NCI-H774 (cell line): ENCODE measurements at regions not wholly inside any gene's neighbourhood (a gene's known extent, or its start where the extent isn't known, plus 50 kb on each side); places are given as distances from the start of the nearest gene placed in this dataset.

ENCODE experiments used
- DNase-seq: peaks from one replicate; lab custom pipeline; 2025; lab: John Stamatoyannopoulos, UW

DNA sequence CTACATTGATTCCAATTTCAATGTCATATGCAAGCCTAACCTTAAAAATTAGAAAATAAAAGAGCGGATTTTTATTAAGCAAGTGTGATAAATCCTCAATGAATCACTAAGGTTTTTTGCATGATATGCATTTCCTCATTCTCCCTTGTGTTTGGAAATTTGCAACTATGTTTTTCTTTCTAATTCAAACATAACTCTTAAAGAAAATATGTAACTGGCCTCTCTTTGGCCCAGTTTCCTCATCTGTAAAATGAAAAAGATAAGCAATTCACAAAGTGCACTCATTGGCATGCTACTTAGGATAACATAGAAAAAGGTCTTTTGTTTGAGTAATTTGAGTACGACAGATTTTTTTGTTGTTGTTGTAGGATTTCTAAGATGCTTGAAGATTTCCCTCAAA is 295.5 kb downstream of the CDH11 start:
- no peak for DNase-seq

DNA sequence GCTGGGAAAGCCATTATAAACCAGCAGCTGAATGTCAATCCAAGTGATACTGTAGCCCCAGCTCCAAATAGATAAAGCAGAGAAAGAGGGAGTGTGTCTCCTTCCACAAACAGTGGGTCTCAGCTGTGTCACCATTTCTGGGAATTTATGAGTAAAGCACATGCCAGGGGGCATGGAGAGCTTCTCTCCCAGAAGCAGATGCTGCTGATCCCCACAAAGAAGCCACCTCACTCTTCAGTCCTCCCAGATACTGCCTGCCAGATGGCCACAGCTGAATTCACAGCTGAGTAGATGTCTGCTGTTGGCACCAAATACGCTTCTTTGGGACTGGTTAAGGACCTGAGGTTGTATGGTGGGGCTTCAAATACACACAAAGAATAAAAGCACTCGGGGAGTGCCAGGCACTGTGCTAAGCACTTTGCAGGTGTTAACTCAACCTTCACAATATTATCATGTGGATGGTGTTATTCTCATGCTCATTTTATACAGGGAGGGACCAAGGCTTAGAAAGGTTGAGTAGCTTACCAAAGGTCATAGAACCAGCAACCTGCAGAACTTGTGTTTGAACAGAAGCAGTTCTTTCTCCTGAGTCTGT is 298.3 kb downstream of the CDH11 start:
- no peak for DNase-seq

DNA sequence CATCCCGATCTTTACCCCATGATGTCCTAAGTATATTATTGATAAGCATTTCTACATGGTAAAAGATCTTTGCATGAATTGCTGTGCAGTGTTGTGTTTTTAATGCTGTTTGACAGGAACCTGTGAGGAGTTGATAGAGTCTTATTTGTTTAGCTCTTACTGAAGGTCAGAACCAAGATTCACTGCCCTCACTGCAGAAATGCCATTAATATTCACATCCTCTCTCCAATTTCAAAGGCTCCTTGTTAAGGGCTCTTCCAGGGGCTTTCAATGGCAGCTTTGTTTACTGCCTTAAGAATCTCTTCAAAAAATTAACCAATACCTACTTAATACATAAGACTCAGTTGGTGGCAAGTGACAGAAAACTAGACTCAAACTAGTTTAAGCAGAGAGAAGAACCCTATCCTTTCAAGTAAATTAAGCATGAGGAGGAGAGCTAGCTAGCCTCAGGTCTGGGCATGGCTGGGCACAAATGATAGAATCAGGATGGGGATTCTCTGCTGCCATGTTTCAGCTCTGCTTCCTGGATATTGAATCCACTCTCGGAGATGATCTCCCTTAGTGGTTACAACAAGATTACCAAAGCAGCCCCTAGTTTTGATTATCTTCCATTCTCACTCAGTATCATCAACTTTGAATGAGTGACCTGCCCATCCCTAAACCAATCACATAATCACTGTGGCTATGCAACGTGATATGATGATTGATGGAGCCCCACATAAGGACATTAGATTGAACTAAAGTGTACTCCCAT is 311.8 kb downstream of the CDH11 start:
- no peak for DNase-seq

DNA sequence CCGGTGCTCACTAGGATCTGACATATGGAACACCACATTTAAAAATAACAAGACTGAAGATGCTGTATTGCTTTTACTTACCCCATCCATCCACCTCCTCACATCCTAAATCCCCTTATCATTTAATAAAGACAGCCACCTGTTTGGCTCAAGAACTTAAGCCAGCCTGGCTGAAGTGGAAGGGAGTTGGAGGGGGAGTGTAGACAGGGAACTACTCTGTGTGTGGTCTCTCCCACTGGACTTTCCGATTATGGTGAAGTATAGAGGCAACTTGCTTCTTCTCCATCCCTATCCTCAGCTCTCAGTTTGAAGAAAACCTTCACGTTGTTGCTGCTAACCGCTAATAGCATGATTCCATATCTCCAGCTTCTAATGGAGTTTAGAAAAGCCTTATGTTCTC is 313.4 kb downstream of the CDH11 start:
- DNase-seq: no peak

DNA sequence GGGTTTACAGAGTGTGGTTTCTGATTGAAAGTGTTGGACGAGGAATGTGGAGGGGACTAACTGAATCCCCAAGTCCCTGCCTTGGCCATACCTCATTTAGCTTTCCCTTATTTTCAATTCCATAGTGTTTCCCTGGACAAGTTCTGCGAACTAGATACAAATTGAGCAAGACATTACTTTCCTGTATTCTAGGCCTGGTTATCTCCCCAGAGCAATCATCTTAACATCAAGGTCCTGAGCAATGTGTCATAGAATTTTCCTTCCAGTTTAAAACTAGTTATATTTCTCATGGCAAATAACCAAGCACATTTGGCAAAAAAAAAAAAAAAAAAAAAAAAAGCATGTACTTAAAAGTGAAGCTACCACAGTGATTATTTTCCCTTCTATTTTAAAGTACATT is 330.1 kb downstream of the CDH11 start:
- no peak for DNase-seq

DNA sequence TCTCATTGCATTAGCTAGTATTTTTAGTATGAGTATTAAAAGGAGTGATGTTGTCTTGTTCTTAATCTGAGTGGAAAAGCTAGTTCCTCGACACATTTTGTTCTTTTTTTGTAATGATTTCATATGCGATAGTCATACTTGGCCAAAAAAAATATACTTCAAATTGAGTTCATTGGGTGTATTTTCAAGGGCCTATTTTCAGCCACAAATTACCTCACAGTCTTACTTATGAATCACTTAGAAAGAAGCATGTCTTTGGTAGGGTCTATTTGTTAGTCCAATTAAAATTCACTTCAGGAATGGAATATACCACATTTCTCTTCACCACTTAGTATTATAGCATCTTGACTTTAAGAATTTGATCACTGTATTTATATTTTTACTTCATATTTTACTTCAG is 337.2 kb downstream of the CDH11 start:
- DNase-seq: no peak

DNA sequence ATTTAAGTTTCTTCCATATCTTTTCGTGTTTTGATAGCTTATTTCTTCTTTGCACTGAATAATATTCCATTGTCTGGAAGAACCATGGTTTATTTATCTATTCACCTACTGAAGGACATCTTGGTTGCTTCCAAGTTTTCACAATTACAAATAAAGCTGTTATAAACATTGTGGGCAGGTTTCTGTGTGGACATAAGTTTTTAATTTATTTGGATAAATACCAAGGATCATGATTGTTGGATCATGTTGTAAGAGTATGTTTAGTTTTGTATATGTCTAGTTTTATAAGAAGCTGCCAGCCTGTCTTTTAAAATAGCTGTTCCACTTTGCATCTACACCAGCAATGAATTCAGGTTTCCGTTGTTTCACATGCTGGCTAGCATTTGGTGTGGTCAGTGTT is 339.4 kb downstream of the CDH11 start:
- DNase-seq: no peak

DNA sequence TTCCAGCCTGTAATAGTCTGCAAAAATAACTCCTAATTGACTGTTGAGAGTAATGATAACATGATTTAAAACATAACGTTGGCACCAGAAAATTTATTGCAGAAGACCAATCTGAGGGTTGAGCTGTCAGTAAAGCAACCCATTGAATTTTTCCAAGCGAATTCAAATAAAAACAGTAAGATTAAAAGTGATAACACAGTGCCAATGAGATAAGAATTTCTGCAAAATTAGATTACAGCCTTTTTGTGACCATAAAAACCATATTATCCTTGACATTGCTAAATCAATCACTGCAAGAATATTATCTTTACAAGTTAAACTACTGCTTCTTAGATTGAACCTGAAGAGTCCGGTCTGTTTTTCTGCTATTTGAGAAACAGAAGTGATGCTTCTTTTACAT is 341.4 kb downstream of the CDH11 start:
- DNase-seq: no peak

DNA sequence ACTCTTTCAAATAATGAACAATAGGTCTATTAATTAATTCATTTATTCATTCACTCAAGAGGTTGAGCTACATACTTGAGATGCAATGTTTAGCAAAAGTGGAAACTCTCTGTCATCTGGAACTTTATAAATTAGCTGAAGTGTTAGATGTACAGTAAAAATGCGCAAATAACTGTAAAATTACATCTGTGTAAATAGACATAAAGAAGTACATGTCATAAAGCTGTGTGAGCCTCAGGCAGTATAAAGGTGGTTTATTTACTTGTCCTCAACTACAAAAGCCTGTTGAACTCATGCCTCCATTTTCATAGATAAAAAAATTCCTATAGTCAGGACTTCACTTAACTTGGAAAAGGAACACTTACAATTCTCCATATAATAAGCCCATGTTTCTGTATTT is 343.1 kb downstream of the CDH11 start:
- DNase-seq: no peak

DNA sequence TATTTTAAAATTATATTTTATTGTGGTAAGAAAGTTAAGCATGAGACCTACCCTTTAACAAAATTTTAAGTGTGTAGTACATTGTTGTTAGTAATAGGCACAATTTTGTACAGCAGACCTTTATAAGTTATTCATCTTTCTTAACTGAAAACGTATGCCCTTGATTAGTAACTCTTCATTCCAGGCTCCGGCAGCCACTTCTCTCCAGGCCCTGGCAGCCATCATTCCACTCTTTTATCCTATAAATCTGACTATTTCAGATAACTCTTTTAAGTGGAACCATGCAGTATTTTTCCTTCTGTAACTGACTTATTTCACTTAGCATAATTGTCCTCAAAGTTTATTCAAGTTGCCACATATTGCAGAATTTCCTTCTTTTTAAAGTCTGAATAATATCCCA is 348.2 kb downstream of the CDH11 start:
- DNase-seq: no peak

DNA sequence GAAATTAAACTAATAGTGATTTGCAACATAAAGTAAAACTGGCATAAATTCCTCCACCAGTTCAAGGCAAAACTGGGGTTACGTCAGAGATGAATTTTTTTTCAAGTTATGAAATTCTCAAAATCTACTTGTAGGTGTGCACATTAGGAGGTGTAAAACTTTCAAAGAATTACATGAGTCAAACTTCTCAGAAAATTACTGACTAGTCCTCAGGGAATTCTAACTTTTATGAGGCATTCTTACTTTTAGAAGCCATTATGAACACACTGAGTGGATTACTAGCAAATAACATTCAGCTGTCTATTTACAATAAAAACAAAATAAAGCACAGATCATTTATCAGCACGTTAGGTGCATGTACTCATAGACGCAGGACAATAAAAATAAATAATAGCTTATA is 348.7 kb downstream of the CDH11 start:
- no peak for DNase-seq

DNA sequence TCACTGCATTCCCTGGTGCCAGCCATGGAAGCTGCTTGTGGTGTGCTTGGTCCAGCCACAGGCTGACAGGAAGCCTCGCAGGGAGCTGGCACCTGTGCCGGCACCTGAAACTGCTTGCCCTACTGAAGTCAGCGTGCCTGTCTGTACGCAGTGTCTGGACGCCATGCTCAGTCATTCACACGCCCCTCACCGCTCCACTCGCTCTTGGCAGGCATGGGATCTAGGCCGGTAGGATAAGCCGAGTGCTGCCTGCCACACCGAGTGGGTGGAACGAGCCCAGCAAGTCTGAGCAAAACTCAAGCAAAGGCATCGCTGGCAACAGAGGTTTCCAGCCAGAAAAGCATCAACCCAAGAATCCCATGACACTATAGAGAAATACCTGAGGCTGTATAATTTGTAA is 350.6 kb downstream of the CDH11 start:
- DNase-seq: no peak

DNA sequence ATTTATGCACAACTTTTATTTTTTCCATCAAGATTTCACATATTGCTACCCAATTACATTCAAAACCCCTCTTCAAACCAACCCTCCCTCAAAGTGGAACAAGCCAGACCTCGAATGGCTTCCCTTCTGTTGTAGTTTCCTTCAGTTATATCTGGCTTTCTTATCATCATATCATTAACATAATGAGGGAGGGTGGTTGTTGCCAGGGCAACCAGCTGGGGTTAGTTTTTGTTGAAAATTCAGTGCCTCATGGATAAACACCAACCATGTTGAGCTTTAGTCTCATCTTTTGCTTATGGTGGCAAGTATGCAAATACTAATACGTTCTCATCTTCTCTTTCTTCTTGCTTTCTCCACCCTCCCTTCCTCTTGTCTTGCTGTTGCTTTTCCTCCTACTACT is 359.7 kb downstream of the CDH11 start:
- no peak for DNase-seq

DNA sequence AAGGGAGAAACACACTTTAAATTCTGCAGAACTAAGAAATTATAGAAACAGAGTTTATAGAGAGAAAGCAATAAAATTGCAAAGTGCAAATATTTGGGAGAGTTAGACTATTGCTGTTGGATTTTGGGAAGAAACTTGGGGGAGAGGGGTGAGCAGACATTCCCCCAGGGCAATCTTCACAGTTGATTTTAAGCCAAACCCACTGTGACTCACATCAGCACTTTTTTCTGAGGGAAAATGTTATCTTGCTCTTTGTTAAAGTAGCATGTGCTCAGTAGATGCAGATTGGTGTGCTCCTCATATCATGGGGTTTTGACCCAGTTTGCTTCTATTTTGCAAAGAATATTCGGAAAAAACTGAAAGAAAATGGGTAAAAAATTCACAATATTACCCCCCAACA is 367.6 kb downstream of the CDH11 start:
- no peak for DNase-seq

DNA sequence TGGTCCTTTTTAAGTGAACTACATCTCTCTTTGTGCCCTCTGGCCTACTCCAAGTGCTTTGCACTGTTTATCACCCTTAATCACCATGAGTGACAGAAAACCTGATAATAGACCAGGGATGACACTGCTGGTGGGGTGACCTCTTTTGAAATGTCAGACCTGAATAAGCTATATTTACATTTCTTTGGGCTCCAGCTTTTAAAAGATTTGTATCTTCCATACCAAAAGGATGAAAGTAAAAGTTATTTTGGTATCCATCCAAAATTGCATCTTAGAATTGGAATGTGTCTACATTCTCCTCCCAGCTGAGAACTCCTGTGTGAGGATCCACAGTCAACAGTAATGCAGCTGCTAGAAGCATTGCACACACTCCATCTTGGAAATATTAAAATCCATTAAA is 370.0 kb downstream of the CDH11 start:
- no peak for DNase-seq

DNA sequence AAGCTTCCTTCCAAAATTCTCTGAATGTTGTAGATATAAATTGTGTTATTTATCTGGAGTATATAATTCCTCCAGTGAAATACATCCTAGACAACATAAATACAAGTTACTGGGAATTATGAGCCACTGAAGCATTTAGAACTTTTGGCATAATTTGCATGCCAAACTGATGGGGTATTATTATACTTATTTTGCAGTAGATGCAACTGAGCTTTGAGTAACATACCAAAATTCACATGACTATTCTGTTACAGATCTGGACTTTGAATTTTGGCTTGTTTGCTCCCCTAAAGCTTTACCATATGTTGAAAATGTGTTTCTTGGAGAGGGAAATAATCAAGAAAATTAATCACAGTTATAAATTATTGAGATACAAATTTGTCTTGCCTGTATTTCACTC is 372.5 kb downstream of the CDH11 start:
- no peak for DNase-seq

DNA sequence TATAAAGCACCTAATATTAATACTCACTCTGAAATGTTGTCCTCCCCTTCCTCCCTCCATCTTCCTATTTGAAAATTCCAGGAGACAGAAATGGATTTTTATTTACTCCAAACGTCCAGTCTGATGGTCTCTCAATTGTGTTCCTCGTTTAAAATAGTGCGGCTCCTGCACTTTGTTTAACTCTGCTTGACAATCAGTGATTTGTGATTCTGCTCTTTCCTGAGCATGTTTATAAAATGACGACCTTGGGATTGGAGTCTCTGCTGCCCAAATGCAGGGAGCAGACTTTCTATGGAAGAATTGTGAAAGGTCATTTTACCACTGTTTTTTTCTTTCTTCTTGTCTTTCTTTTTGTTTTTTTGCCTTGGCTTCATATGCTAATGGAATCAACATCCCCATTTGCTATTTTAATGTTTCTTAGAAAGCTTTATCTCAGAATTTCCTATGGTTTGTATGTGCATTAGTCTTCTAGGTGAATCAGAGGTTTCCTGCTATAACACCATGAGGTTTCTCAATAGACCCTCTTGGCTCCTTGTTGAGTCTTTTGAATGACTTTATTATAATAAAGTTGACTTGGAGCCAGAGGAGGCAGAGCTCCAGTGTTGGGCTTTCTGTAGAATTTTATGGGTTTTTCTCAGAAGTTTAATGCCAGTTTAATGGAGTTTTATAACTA is 376.5 kb downstream of the CDH11 start:
- no peak for DNase-seq

DNA sequence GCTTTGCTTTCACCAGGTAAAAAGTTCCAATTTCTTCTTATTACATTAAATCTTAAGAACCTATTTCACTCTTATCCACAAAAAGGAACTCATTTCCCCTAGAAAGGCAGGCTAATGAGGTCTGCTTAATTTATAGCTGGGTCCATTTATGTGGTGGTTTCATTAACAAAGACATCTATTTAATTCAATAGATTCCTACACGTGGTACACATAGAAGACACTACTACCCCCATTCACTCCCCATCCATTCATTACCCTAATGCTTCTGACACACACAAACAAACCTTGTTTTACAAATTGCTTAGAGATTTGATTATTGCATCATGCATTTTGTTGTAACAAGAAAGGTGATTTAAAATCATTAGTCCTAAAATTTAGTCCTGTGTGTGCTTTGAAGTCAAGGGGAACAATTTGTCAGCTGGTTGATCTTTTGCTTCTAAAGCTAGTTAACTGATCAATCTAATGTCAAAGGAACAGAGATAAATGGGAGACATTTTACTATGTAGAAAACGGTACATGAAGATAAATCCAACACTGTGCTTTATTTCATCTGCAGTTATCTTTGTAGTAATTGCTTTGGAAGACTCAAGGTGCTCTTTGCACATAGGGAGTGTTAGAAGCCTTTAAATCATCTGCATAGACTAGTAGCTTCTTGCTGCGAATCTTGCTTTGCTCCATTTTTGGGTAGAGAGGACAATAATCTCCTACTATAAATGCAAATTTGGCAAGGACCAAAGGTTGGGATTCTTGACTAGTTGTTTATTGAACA is 379.2 kb downstream of the CDH11 start:
- no peak for DNase-seq

DNA sequence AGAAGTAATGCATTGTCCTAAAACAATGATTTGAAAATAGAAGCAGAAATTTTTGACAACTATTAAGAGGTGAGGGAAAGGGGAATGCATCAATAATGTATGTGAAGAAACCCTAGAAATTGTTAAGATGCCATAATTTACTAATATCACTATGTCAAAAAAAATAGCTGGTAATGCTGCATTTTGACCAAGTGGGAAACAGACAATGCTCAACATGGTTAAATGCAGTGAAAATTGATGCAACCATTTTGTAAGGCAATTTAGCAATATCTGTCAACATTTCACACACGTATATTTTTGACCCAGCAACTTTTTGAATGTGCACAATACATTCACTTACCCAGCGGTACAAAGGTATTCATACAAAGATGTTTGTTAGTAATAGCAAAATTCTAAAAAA is 381.6 kb downstream of the CDH11 start:
- DNase-seq: no peak

DNA sequence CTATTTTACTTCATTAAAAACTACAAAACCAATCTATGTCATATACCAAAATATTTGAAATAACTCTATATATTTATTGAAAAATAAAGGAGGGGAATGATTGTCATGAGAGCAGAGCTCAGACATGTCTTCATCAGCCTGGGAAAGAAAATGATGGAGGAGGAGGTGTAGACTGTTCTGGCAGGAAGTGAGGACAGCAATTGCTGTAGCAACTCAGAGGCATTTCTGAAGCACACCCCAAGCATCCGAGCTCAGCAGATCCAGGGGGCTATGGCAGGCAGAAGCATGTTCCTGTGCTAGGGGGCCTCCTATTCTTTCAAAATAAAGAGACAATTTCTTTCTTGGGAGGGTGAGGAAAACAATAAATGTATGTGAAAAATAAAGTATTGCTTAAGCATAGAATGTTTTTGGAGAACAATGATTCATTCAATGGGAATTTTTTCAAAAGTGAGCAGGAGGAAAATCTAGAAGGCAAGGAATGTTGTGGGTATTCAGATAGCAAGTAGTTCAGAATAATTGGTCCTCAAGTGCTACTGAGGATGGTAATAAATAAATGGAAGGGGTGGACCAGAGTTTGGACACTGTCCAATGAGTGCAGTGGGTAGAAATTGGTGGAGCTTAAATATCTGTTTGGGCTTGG is 383.4 kb downstream of the CDH11 start:
- no peak for DNase-seq

DNA sequence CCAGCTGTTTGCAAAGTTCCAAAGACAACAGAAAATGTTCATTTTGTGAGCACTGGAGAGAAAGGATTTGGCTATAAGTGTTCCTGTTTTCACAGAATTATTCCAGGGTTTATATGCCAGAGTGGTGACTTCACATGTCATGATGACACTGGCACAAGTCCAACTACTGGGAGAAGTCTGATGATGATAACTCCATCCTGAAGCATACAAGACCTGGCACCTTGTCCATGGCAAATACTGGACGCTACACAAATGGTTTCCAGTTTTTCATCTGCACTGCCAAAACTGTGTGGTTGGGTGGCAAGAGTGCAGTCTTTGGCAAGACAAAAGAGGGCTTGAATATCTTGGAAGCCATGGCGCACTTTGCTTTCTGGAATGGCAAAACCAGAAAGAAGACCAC is 385.0 kb downstream of the CDH11 start:
- no peak for DNase-seq

DNA sequence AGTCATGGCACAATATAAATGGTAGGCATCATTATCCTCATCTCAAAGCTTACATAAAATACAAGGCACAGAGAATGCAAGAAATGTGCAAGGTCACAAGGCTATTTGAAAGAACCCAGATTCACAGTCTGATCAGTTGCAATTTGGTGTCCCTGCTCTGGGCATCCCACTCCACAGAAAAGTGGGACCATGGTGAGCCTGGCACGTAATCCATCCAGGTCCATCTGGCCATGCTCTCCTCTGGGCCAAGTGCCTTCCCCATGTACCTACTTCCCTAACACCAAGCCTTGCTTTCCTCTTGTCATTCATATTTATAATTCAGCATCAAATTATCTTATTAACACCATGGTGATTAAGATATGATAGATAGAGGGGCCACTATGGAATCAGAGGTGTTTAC is 390.0 kb downstream of the CDH11 start:
- no peak for DNase-seq
